HEK293T (cell line): ENCODE measurements at regions not wholly inside any gene's neighbourhood (a gene's known extent, or its start where the extent isn't known, plus 50 kb on each side); places are given as distances from the start of the nearest gene placed in this dataset.

Experiments used
- CTCF ChIA-PET: fragments of 350-600 bp; formaldehyde crosslinking; extraction: SDS; loops from one replicate; lab custom pipeline; 2021; ENCODE audit warnings: antibody characterized with exemption, inconsistent platforms; lab: Yijun Ruan, JAX
- POLR2A ChIA-PET: fragments of 350-600 bp; formaldehyde crosslinking; extraction: SDS; loops from one replicate; lab custom pipeline; 2020; ENCODE audit warnings: antibody characterized with exemption, inconsistent platforms; lab: Yijun Ruan, JAX
- DNase-seq: peaks from one replicate; pipeline ENCODE4 v3.0.0; 2012; ENCODE audit warnings: mixed read lengths; ENCODE audit errors: extremely low spot score
- ARNT ChIP-seq: fragments of 450-650 bp; IDR thresholded peaks from 2 replicates; pipeline ENCODE4 v1.6.1; 2017; ENCODE audit warnings: mild to moderate bottlenecking
- BHLHE40 ChIP-seq: fragments of 450-650 bp; IDR thresholded peaks from 2 replicates; pipeline ENCODE4 v1.6.1; 2016; ENCODE audit warnings: mild to moderate bottlenecking, moderate library complexity, borderline replicate concordance
- CTBP1 ChIP-seq: fragments of 450-650 bp; IDR thresholded peaks from 2 replicates; pipeline ENCODE4 v1.6.1; 2016; ENCODE audit warnings: borderline replicate concordance
- ELF4 ChIP-seq: fragments of 450-650 bp; IDR thresholded peaks from 2 replicates; pipeline ENCODE4 v1.6.1; 2017; ENCODE audit warnings: antibody characterized with exemption
- FOXA1 ChIP-seq: fragments of 450-650 bp; IDR thresholded peaks from 2 replicates; pipeline ENCODE4 v1.6.1; 2016; ENCODE audit warnings: mild to moderate bottlenecking
- FOXK2 ChIP-seq: fragments of 450-650 bp; IDR thresholded peaks from 2 replicates; pipeline ENCODE4 v1.6.1; 2016; ENCODE audit warnings: mild to moderate bottlenecking
- FOXM1 ChIP-seq: fragments of 450-650 bp; IDR thresholded peaks from 2 replicates; pipeline ENCODE4 v1.6.1; 2017; ENCODE audit warnings: mild to moderate bottlenecking, borderline replicate concordance
- HDGF ChIP-seq: fragments of 450-650 bp; IDR thresholded peaks from 2 replicates; pipeline ENCODE4 v1.6.1; 2017; ENCODE audit warnings: antibody characterized with exemption, borderline replicate concordance
- L3MBTL2 ChIP-seq: fragments of 450-650 bp; conservative IDR thresholded peaks from 2 replicates; pipeline ENCODE4 v1.6.1; 2016; ENCODE audit warnings: mild to moderate bottlenecking
- LEF1 ChIP-seq: fragments of 450-650 bp; IDR thresholded peaks from 2 replicates; pipeline ENCODE4 v1.6.1; 2017; ENCODE audit warnings: mild to moderate bottlenecking, borderline replicate concordance
- NFRKB ChIP-seq: fragments of 450-650 bp; IDR thresholded peaks from 2 replicates; pipeline ENCODE4 v1.6.1; 2016; ENCODE audit warnings: mild to moderate bottlenecking, moderate library complexity
- SP1 ChIP-seq: fragments of 450-650 bp; IDR thresholded peaks from 2 replicates; pipeline ENCODE4 v1.6.1; 2017
- SUZ12 ChIP-seq: fragments of 450-650 bp; IDR thresholded peaks from 2 replicates; pipeline ENCODE4 v1.6.1; 2016; ENCODE audit warnings: mild to moderate bottlenecking
- TARDBP ChIP-seq: fragments of 450-650 bp; IDR thresholded peaks from 2 replicates; pipeline ENCODE4 v1.6.1; 2016
- ZNF384 ChIP-seq: fragments of 450-650 bp; IDR thresholded peaks from 2 replicates; pipeline ENCODE4 v1.6.1; 2016
- TF ChIP-seq, protein P1 (sequence below): fragments of 450-650 bp; IDR thresholded peaks from 2 replicates; pipeline ENCODE4 v1.6.1; 2016

DNA sequence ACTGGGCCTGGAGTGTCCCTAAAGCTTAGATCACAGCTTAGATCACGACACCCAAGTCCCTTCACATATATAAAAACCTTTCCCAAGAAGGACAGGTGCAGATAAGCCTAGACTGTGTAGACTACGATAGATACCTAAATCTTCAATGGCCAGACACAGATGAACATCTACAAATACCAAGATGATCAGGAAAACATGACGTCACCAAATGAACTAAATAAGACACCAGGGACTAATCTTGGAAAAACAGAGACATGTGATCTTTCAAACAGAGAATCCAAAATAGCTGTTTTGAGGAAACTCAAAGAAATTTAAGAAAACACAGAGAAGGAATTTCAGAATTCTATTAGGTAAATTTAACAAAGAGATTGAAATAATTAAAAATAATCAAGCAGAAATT is 1082.6 kb upstream of the PHF14 start:
- POLR2A ChIA-PET: no interaction called here
- CTCF ChIA-PET: no interaction called here
- no peak for DNase-seq
- TF ChIP-seq ELF4: no peak
- TF ChIP-seq CTBP1: no peak
- TF ChIP-seq SUZ12: no peak

DNA sequence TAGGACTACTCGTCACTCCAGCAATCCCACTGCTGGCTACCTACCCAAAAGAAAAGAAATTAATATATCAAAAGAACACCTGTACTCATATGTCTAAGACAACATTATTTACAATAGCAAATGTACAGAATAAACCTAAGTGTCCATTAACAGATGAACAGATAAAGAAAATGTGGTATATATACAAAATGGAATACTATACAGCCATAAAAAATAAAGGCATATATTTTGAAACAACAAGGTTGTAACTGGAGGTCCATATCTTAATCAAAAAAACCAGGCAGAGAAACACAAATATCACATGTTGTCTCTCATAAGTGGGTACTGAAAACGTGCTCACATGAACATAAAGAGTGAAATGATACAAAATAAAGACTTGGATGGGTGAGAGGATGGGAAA is 1073.3 kb upstream of the PHF14 start:
- POLR2A ChIA-PET: no interaction called here

GRCh38 chr7:9921326-9921725 is 1052.3 kb upstream of the PHF14 start:
- CTCF ChIA-PET: no interaction called here
- TF ChIP-seq CTBP1: no peak
- TF ChIP-seq, protein P1, sequence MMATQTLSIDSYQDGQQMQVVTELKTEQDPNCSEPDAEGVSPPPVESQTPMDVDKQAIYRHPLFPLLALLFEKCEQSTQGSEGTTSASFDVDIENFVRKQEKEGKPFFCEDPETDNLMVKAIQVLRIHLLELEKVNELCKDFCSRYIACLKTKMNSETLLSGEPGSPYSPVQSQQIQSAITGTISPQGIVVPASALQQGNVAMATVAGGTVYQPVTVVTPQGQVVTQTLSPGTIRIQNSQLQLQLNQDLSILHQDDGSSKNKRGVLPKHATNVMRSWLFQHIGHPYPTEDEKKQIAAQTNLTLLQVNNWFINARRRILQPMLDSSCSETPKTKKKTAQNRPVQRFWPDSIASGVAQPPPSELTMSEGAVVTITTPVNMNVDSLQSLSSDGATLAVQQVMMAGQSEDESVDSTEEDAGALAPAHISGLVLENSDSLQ: no peak
- TF ChIP-seq ARNT: no peak
- no peak for TF ChIP-seq NFRKB
- TF ChIP-seq FOXK2: no peak
- no peak for TF ChIP-seq ZNF384
- no peak for TF ChIP-seq BHLHE40
- TF ChIP-seq SUZ12: no peak
- no peak for TF ChIP-seq L3MBTL2
- no peak for TF ChIP-seq HDGF
- TF ChIP-seq ELF4: no peak
- no peak for TF ChIP-seq FOXM1
- TF ChIP-seq TARDBP: no peak
- TF ChIP-seq FOXA1: no peak
- no peak for TF ChIP-seq SP1
- no peak for TF ChIP-seq LEF1
- POLR2A ChIA-PET: no interaction called here
- no peak for DNase-seq

More for the DNA sequence above, 1073.3 kb upstream of the PHF14 start:
- DNase-seq: no peak
- CTCF ChIA-PET: no interaction called here
- TF ChIP-seq, protein P1: no peak
- TF ChIP-seq TARDBP (no peak), SUZ12 (no peak), ELF4 (no peak), FOXM1 (no peak), SP1 (no peak), HDGF (no peak), ARNT (no peak), FOXA1 (no peak), BHLHE40 (no peak), NFRKB (no peak), FOXK2 (no peak), LEF1 (no peak), L3MBTL2 (no peak), ZNF384 (no peak)

GRCh38 chr7:9937944-9938631 is 1035.6 kb upstream of the PHF14 start:
- ChIA-PET CTCF (no interaction called here), POLR2A (no interaction called here)
- no peak for DNase-seq
- TF ChIP-seq L3MBTL2 (no peak), BHLHE40 (no peak), ELF4 (no peak), FOXA1 (no peak), HDGF (no peak), NFRKB (no peak), CTBP1 (no peak), SP1 (no peak), FOXM1 (no peak), SUZ12 (no peak), LEF1 (no peak), ZNF384 (no peak), FOXK2 (no peak), TARDBP (no peak), ARNT (no peak)
- TF ChIP-seq, protein P1: no peak

DNA sequence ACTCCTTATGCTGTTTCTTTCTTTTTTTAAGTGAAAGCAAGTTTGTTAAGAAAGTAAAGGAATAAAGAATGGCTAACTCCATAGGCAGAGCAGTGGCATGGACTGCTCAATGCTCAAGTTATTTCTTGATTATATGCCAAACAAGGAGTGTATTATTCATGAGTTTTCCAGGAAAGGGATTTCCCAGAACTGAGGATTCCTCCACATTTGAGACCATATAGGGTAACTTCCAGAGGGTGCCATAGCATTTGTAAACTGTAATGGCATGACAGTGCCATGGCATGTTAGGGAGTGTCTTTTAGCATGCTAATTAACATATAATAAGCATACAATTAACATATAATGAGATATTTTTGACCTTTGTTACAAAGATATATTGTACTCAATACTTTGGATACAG is 1034.5 kb upstream of the PHF14 start:
- ChIA-PET CTCF (no interaction called here), POLR2A (no interaction called here)
- no peak for DNase-seq
- TF ChIP-seq FOXM1: no peak
- no peak for TF ChIP-seq FOXA1
- no peak for TF ChIP-seq SP1
- no peak for TF ChIP-seq L3MBTL2
- no peak for TF ChIP-seq LEF1

- TF ChIP-seq ELF4 (no peak), BHLHE40 (no peak), FOXA1 (no peak), ARNT (no peak), CTBP1 (no peak), FOXM1 (no peak), ZNF384 (no peak), LEF1 (no peak), NFRKB (no peak), FOXK2 (no peak), SUZ12 (no peak), SP1 (no peak), HDGF (no peak), L3MBTL2 (no peak), TARDBP (no peak)
- TF ChIP-seq, protein P1: no peak
- CTCF ChIA-PET: no interaction called here
- DNase-seq: no peak
- POLR2A ChIA-PET: no interaction called here
Observed at GRCh38 chr7:9945131-9945530, 1028.5 kb upstream of the PHF14 start.
